ENCODE measurements at regions not wholly inside any gene's neighbourhood (a gene's known extent, or its start where the extent isn't known, plus 50 kb on each side); places are given as distances from the start of the nearest gene placed in this dataset.

GRCh38 chr4:66193487-66193886, 523.2 kb upstream of the EPHA5 start:
- DNase-seq (ENCODE audit: extremely low spot score) = no peak
- CTCF ChIA-PET = no interaction called here
- TF ChIP-seq L3MBTL2 (conservative IDR thresholded peaks at IDR 0.05) (no peak), TARDBP (IDR thresholded peaks at IDR 0.05) (no peak)
- POLR2A ChIA-PET = no interaction called here

GRCh38 chr4:66187175-66187720, 517.0 kb upstream of the EPHA5 start:
- no peak for DNase-seq (ENCODE audit: extremely low spot score)
- no peak for TF ChIP-seq PKNOX1 (IDR thresholded peaks at IDR 0.05)
- TF ChIP-seq SP1 (IDR thresholded peaks at IDR 0.05) = no peak
- TF ChIP-seq TARDBP (IDR thresholded peaks at IDR 0.05) = no peak
- no peak for TF ChIP-seq CTBP1 (IDR thresholded peaks at IDR 0.05; ENCODE audit: borderline replicate concordance)
- no peak for TF ChIP-seq ARNT (IDR thresholded peaks at IDR 0.05)
- TF ChIP-seq L3MBTL2 (conservative IDR thresholded peaks at IDR 0.05) = no peak
- TF ChIP-seq BHLHE40 (IDR thresholded peaks at IDR 0.05; ENCODE audit: borderline replicate concordance) = no peak
- TF ChIP-seq ZNF384 (IDR thresholded peaks at IDR 0.05) = no peak
- TF ChIP-seq FOXK2 (IDR thresholded peaks at IDR 0.05) = no peak
- no peak for TF ChIP-seq ELF4 (IDR thresholded peaks at IDR 0.05)
- ChIA-PET POLR2A (no interaction called here), CTCF (no interaction called here)

- DNase-seq (ENCODE audit: extremely low spot score) = no peak
- POLR2A ChIA-PET = no interaction called here
- no peak for TF ChIP-seq PKNOX1 (IDR thresholded peaks at IDR 0.05)
- TF ChIP-seq SUZ12 (IDR thresholded peaks at IDR 0.05) = no peak
- no peak for TF ChIP-seq LEF1 (IDR thresholded peaks at IDR 0.05; ENCODE audit: borderline replicate concordance)
- TF ChIP-seq SP1 (IDR thresholded peaks at IDR 0.05) = no peak
- TF ChIP-seq HDGF (IDR thresholded peaks at IDR 0.05; ENCODE audit: borderline replicate concordance) = no peak
- no peak for TF ChIP-seq NFRKB (IDR thresholded peaks at IDR 0.05)
- no peak for TF ChIP-seq L3MBTL2 (conservative IDR thresholded peaks at IDR 0.05)
- TF ChIP-seq BHLHE40 (IDR thresholded peaks at IDR 0.05; ENCODE audit: borderline replicate concordance) = no peak
- no peak for TF ChIP-seq FOXM1 (IDR thresholded peaks at IDR 0.05; ENCODE audit: borderline replicate concordance)
- no peak for TF ChIP-seq CTBP1 (IDR thresholded peaks at IDR 0.05; ENCODE audit: borderline replicate concordance)
- TF ChIP-seq FOXK2 (IDR thresholded peaks at IDR 0.05) = no peak
- no peak for TF ChIP-seq ARNT (IDR thresholded peaks at IDR 0.05)
- TF ChIP-seq TARDBP (IDR thresholded peaks at IDR 0.05) = no peak
- TF ChIP-seq FOXA1 (IDR thresholded peaks at IDR 0.05) = no peak
- TF ChIP-seq ZNF384 (IDR thresholded peaks at IDR 0.05) = no peak
- no peak for TF ChIP-seq ELF4 (IDR thresholded peaks at IDR 0.05)
- CTCF ChIA-PET = no interaction called here
Measured at GRCh38 chr4:66186095-66186494, 515.8 kb upstream of the EPHA5 start.

GRCh38 chr4:66182636-66183035, 512.3 kb upstream of the EPHA5 start:
- TF ChIP-seq ARNT (IDR thresholded peaks at IDR 0.05) (no peak), SP1 (IDR thresholded peaks at IDR 0.05) (no peak), SUZ12 (IDR thresholded peaks at IDR 0.05) (no peak), HDGF (IDR thresholded peaks at IDR 0.05; ENCODE audit: borderline replicate concordance) (no peak), PKNOX1 (IDR thresholded peaks at IDR 0.05) (no peak), BHLHE40 (IDR thresholded peaks at IDR 0.05; ENCODE audit: borderline replicate concordance) (no peak), ZNF384 (IDR thresholded peaks at IDR 0.05) (no peak), LEF1 (IDR thresholded peaks at IDR 0.05; ENCODE audit: borderline replicate concordance) (no peak), FOXM1 (IDR thresholded peaks at IDR 0.05; ENCODE audit: borderline replicate concordance) (no peak), FOXA1 (IDR thresholded peaks at IDR 0.05) (no peak), TARDBP (IDR thresholded peaks at IDR 0.05) (no peak), FOXK2 (IDR thresholded peaks at IDR 0.05) (no peak), L3MBTL2 (conservative IDR thresholded peaks at IDR 0.05) (no peak), CTBP1 (IDR thresholded peaks at IDR 0.05; ENCODE audit: borderline replicate concordance) (no peak), ELF4 (IDR thresholded peaks at IDR 0.05) (no peak), NFRKB (IDR thresholded peaks at IDR 0.05) (no peak)
- no peak for DNase-seq (ENCODE audit: extremely low spot score)
- ChIA-PET CTCF (no interaction called here), POLR2A (no interaction called here)

- CTCF ChIA-PET = no interaction called here
- no peak for TF ChIP-seq ELF4 (IDR thresholded peaks at IDR 0.05)
- TF ChIP-seq SP1 (IDR thresholded peaks at IDR 0.05) = no peak
- TF ChIP-seq BHLHE40 (IDR thresholded peaks at IDR 0.05; ENCODE audit: borderline replicate concordance) = no peak
- no peak for TF ChIP-seq SUZ12 (IDR thresholded peaks at IDR 0.05)
- no peak for TF ChIP-seq FOXA1 (IDR thresholded peaks at IDR 0.05)
- TF ChIP-seq L3MBTL2 (conservative IDR thresholded peaks at IDR 0.05) = no peak
- TF ChIP-seq TARDBP (IDR thresholded peaks at IDR 0.05) = no peak
- TF ChIP-seq HDGF (IDR thresholded peaks at IDR 0.05; ENCODE audit: borderline replicate concordance) = no peak
- no peak for TF ChIP-seq PKNOX1 (IDR thresholded peaks at IDR 0.05)
- TF ChIP-seq LEF1 (IDR thresholded peaks at IDR 0.05; ENCODE audit: borderline replicate concordance) = no peak
- no peak for DNase-seq (ENCODE audit: extremely low spot score)
- POLR2A ChIA-PET = no interaction called here
Measured at GRCh38 chr4:66178906-66179305, 508.6 kb upstream of the EPHA5 start.

GRCh38 chr4:66169341-66169740, 499.1 kb upstream of the EPHA5 start:
- peak; percentile 6 for DNase-seq (ENCODE audit: extremely low spot score)
- TF ChIP-seq SP1 (IDR thresholded peaks at IDR 0.05) = no peak
- no peak for TF ChIP-seq ELF4 (IDR thresholded peaks at IDR 0.05)
- TF ChIP-seq NFRKB (IDR thresholded peaks at IDR 0.05) = no peak
- TF ChIP-seq SUZ12 (IDR thresholded peaks at IDR 0.05) = no peak
- TF ChIP-seq PKNOX1 (IDR thresholded peaks at IDR 0.05) = no peak
- TF ChIP-seq L3MBTL2 (conservative IDR thresholded peaks at IDR 0.05) = no peak
- no peak for TF ChIP-seq CTBP1 (IDR thresholded peaks at IDR 0.05; ENCODE audit: borderline replicate concordance)
- no peak for TF ChIP-seq FOXA1 (IDR thresholded peaks at IDR 0.05)
- no peak for TF ChIP-seq LEF1 (IDR thresholded peaks at IDR 0.05; ENCODE audit: borderline replicate concordance)
- TF ChIP-seq FOXK2 (IDR thresholded peaks at IDR 0.05) = no peak
- no peak for TF ChIP-seq TARDBP (IDR thresholded peaks at IDR 0.05)
- TF ChIP-seq HDGF (IDR thresholded peaks at IDR 0.05; ENCODE audit: borderline replicate concordance) = no peak
- no peak for TF ChIP-seq BHLHE40 (IDR thresholded peaks at IDR 0.05; ENCODE audit: borderline replicate concordance)
- no peak for TF ChIP-seq ARNT (IDR thresholded peaks at IDR 0.05)
- no peak for TF ChIP-seq FOXM1 (IDR thresholded peaks at IDR 0.05; ENCODE audit: borderline replicate concordance)
- TF ChIP-seq ZNF384 (IDR thresholded peaks at IDR 0.05) = no peak
- POLR2A ChIA-PET = no interaction called here
- CTCF ChIA-PET = no interaction called here
